AG09309 (cell line): ENCODE measurements at regions not wholly inside any gene's neighbourhood (a gene's known extent, or its start where the extent isn't known, plus 50 kb on each side); places are given as distances from the start of the nearest gene placed in this dataset.
"Not testable (repeated sequence)": the region's sequence is repeated elsewhere in the genome, so short reads cannot be mapped to it uniquely, and the experiment has no call there.

Experiments used
- DNase-seq: peaks from one replicate; pipeline ENCODE4 v3.0.0-alpha.2; 2010; ENCODE audit warnings: low read depth
- H3K4me3 ChIP-seq: 2 replicates; pipeline ENCODE4 v1.5.1; 2011; ENCODE audit warnings: mild to moderate bottlenecking, low read depth, low read length, moderate library complexity; ENCODE audit not compliant: control insufficient read depth
- TF ChIP-seq, protein P1 (sequence below): IDR thresholded peaks from 2 replicates; pipeline ENCODE4 v1.5.1; 2011; ENCODE audit warnings: mild to moderate bottlenecking, low read depth, low read length, inconsistent platforms; ENCODE audit not compliant: insufficient read depth, control insufficient read depth; ENCODE audit errors: missing control alignments

- no peak for DNase-seq
- TF ChIP-seq, protein P1, sequence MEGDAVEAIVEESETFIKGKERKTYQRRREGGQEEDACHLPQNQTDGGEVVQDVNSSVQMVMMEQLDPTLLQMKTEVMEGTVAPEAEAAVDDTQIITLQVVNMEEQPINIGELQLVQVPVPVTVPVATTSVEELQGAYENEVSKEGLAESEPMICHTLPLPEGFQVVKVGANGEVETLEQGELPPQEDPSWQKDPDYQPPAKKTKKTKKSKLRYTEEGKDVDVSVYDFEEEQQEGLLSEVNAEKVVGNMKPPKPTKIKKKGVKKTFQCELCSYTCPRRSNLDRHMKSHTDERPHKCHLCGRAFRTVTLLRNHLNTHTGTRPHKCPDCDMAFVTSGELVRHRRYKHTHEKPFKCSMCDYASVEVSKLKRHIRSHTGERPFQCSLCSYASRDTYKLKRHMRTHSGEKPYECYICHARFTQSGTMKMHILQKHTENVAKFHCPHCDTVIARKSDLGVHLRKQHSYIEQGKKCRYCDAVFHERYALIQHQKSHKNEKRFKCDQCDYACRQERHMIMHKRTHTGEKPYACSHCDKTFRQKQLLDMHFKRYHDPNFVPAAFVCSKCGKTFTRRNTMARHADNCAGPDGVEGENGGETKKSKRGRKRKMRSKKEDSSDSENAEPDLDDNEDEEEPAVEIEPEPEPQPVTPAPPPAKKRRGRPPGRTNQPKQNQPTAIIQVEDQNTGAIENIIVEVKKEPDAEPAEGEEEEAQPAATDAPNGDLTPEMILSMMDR = no peak
- no peak overlapping the region for H3K4me3 ChIP-seq
Observed at GRCh38 chr2:234252772-234253171, 202.3 kb downstream of the SPP2 start.

DNA sequence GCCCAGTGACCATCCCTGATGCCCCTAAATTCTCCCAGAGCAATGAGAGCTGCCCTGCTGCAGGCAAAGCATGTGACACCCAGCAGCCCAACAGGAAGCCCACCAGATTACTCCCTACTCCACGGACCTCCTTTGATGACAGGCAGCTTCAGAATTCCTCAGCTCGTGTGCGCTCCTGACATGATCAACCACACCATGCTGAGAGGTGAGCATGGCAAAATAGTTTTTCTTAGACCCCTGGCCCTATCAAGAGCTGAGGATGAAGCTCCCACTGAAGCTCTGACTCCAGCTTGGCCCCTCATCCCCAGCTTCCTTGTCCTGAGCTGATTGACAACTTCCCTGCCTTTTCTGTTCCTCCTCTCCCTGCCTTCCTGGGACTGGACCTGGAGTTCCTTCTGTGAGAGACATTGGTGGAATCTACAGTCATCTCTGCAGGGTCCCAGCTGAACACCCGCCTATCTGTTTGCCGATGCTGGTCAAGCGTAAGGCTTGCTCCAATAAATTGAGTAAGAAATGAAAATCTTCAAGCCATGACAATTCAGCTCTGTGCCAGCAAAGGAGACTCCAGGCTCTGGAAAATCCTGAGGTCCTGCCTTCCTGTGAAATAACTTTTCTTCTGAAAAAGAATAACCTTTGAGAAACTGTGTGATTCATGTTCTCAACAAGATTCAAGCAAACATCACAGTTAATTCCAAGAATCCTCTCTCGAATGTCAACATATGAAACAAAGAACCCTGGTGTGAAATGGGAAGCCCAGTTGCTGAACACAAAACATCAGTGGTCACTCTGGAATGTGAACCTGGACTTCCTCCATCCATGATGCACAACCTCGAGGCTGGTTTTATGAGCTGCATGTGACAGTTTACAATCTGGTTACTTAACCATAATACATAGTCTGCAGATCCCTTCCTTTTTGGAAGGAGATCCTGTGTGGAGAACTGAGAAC lies 201.1 kb downstream of the SPP2 start:
- peak; percentile 99 for DNase-seq
- TF ChIP-seq, protein P1 = no peak
- no peak overlapping the region for H3K4me3 ChIP-seq

DNA sequence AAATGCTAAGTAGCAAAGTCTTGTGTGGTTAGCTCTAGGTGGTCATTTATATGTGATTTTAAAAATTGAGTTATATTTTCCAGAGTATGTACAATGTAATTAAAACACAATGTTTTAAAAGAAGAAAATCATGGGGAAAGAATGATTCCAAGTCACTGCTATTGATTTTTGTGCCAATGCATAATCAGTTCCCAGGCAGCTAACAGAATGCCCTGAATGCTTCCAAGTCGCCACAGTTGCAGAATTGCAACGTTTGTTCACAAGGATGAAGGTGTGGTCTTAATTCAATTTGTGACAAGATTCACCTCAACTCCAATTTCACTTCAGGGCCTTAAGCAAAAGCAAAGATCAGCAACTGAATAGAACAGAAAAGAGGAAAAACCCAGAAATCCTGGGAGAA lies 200.4 kb downstream of the SPP2 start:
- TF ChIP-seq, protein P1 = no peak
- H3K4me3 ChIP-seq = no peak overlapping the region
- no peak for DNase-seq

- no peak overlapping the region for H3K4me3 ChIP-seq
- DNase-seq = peak; percentile 67
- TF ChIP-seq, protein P1 = no peak
Observed at GRCh38 chr2:234249873-234250272, 199.4 kb downstream of the SPP2 start.

DNA sequence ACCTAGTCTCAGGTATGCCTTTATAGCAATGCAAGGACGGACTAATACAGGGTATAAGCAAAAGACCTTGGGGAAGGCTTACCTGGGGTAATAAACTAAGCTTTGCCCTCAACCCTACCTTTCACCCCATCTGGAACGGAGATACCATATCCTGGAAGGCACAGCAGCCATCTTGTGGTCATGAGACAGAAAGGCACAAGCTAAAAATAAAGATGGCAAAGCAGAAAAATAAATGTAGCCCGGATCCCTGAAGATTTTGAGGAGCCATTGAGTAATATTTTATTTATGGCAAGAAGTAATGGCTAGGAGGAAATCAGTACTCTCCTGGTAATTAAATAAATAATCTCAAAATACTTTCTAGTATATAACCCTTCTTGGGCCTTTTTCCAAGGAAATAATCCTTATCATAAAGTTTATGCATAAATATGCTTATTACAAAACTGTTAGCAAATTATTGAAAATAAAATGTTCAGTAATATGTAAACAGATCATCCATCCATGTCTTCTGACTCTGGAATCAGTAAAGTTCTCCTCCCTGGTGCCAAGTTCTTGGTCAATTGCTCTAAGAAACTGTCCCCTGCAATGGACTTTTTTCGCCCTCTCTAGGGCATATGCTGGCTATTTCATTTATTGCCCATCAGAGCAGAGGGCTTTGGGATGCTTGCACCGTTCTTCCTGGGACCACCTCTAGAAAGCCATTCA lies 198.7 kb downstream of the SPP2 start:
- DNase-seq = no peak
- TF ChIP-seq, protein P1 = peak; percentile 9

GRCh38 chr2:234248213-234248710 lies 197.8 kb downstream of the SPP2 start:
- DNase-seq, H3K4me3 ChIP-seq: not testable (repeated sequence)

More for the DNA sequence above, 198.7 kb downstream of the SPP2 start:
- no peak overlapping the region for H3K4me3 ChIP-seq

GRCh38 chr2:234247453-234248180 lies 197.1 kb downstream of the SPP2 start:
- no peak overlapping the region for H3K4me3 ChIP-seq
- no peak for DNase-seq
- TF ChIP-seq, protein P1 = no peak
